Tibial nerve (tissue), 4 donors: ENCODE measurements at regions not wholly inside any gene's neighbourhood (a gene's known extent, or its start where the extent isn't known, plus 50 kb on each side); places are given as distances from the start of the nearest gene placed in this dataset.

Source experiments
- EP300 ChIP-seq, 2 donors: sonication (generic); formaldehyde crosslinking; IDR thresholded peaks; one replicate each; pipeline ENCODE4 v1.6.1; 2017; ENCODE audit warnings: antibody characterized with exemption in 2 of 2, mild to moderate bottlenecking in 1 of 2
- TF ChIP-seq, protein P1 (sequence below), 5 experiments: fragments of 200-600 bp in 3 of 5; fragments of 450-650 bp in 2 of 5; sonication (generic) in 3 of 5; IDR thresholded peaks; one replicate each; pipeline ENCODE4 v1.5.1; 2016 to 2019; ENCODE audit warnings: antibody characterized with exemption in 5 of 5, mild to moderate bottlenecking in 3 of 5, moderate library complexity in 2 of 5

DNA sequence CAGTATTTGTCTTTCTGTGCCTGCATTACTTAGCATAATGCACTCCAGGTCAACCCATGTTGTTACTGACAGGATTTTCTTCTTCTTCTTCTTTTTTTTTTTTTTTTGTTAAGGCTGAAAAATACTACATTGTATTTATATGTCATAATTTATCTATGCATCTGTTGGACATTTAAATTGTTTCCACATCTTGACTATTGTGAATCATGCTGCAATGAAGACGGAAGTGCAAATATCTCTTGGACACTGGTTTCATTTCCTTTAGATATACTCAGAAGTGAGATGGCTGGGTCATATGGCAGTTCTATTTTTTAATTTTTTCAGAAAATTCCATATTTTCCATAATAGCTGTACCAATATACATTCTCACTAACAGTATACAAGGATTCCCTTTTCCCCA, 272.7 kb upstream of the PMFBP1 start:
- no peak for TF ChIP-seq EP300 (IDR thresholded peaks at IDR 0.05)
- TF ChIP-seq, protein P1, sequence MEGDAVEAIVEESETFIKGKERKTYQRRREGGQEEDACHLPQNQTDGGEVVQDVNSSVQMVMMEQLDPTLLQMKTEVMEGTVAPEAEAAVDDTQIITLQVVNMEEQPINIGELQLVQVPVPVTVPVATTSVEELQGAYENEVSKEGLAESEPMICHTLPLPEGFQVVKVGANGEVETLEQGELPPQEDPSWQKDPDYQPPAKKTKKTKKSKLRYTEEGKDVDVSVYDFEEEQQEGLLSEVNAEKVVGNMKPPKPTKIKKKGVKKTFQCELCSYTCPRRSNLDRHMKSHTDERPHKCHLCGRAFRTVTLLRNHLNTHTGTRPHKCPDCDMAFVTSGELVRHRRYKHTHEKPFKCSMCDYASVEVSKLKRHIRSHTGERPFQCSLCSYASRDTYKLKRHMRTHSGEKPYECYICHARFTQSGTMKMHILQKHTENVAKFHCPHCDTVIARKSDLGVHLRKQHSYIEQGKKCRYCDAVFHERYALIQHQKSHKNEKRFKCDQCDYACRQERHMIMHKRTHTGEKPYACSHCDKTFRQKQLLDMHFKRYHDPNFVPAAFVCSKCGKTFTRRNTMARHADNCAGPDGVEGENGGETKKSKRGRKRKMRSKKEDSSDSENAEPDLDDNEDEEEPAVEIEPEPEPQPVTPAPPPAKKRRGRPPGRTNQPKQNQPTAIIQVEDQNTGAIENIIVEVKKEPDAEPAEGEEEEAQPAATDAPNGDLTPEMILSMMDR (IDR thresholded peaks at IDR 0.05): no peak
